Large intestine (tissue), 3 donors: ENCODE measurements at regions not wholly inside any gene's neighbourhood (a gene's known extent, or its start where the extent isn't known, plus 50 kb on each side); places are given as distances from the start of the nearest gene placed in this dataset.

Experiments used
- DNase-seq, 2 donors: peaks; one replicate each; pipeline versions ENCODE4 v3.0.0 to v3.0.0-alpha.2; 2013
- H3K27ac ChIP-seq: one replicate; pipeline ENCODE4 v1.5.1; 2013; ENCODE audit warnings: low read length
- H3K27me3 ChIP-seq: 2 replicates; pipeline ENCODE4 v1.6.1; 2013; ENCODE audit warnings: low read length; ENCODE audit not compliant: control insufficient read depth, insufficient read depth
- H3K36me3 ChIP-seq: 2 replicates; pipeline ENCODE4 v1.6.1; 2013; ENCODE audit warnings: low read length; ENCODE audit not compliant: control insufficient read depth, insufficient read depth
- H3K4me1 ChIP-seq: one replicate; pipeline ENCODE4 v1.6.1; 2013; ENCODE audit warnings: low read length; ENCODE audit not compliant: control insufficient read depth, insufficient read depth
- H3K4me3 ChIP-seq: one replicate; pipeline ENCODE4 v1.5.1; 2013; ENCODE audit warnings: low read length
- H3K9me3 ChIP-seq: one replicate; pipeline ENCODE4 v1.6.1; 2013; ENCODE audit warnings: mild to moderate bottlenecking, low read depth, low read length, moderate library complexity; ENCODE audit not compliant: control insufficient read depth
- whole genome bisulfite sequencing: methylation state at CpG from one replicate; pipeline ENCODE4 v1.1.5; 2013; ENCODE audit warnings: low lambda C conversion rate; ENCODE audit not compliant: insufficient coverage; 5-methylcytosine and 5-hydroxymethylcytosine counted together

- no peak overlapping the region for H3K4me3 ChIP-seq
- no peaks in the 10 kb centered on the region for H3K27me3 ChIP-seq
- peaks cover 4% of the 10 kb centered on the region for H3K4me1 ChIP-seq
- no peaks in the 10 kb centered on the region for H3K9me3 ChIP-seq
- H3K36me3 ChIP-seq = no peaks in the 10 kb centered on the region
- no CpG with 5 or more reads among the region's 4 CpGs for WGBS
- no peak for DNase-seq
- no peak overlapping the region for H3K27ac ChIP-seq
Measured at GRCh38 chr13:34001389-34001788, 183.4 kb downstream of the RFC3 start.

GRCh38 chr13:34002141-34002540 lies 184.2 kb downstream of the RFC3 start:
- no peaks in the 10 kb centered on the region for H3K27me3 ChIP-seq
- no peaks in the 10 kb centered on the region for H3K9me3 ChIP-seq
- no CpG with 5 or more reads among the region's 1 CpG for WGBS

GRCh38 chr13:34002924-34003323 lies 185.0 kb downstream of the RFC3 start:
- DNase-seq = no peak
- H3K36me3 ChIP-seq = no peaks in the 10 kb centered on the region
- no peaks in the 10 kb centered on the region for H3K27me3 ChIP-seq
- WGBS = 100% methylated on average over 1 of the region's 4 CpGs
- peaks cover 4% of the 10 kb centered on the region for H3K4me1 ChIP-seq
- no peaks in the 10 kb centered on the region for H3K9me3 ChIP-seq
- H3K27ac ChIP-seq = no peak overlapping the region
- no peak overlapping the region for H3K4me3 ChIP-seq

More at GRCh38 chr13:34002141-34002540, 184.2 kb downstream of the RFC3 start:
- H3K27ac ChIP-seq = no peak overlapping the region
- no peak overlapping the region for H3K4me3 ChIP-seq
- peaks cover 4% of the 10 kb centered on the region for H3K4me1 ChIP-seq
- DNase-seq = no peak
- H3K36me3 ChIP-seq = no peaks in the 10 kb centered on the region

GRCh38 chr13:34003656-34004055 lies 185.7 kb downstream of the RFC3 start:
- Histone ChIP-seq H3K4me3 (no peak overlapping the region), H3K36me3 (no peaks in the 10 kb centered on the region), H3K9me3 (no peaks in the 10 kb centered on the region), H3K27ac (no peak overlapping the region), H3K27me3 (no peaks in the 10 kb centered on the region), H3K4me1 (peaks cover 4% of the 10 kb centered on the region)
- no peak for DNase-seq
- 46% methylated on average over 4 of the region's 4 CpGs for WGBS

- H3K36me3 ChIP-seq = no peaks in the 10 kb centered on the region
- H3K27ac ChIP-seq = no peak overlapping the region
- H3K4me3 ChIP-seq = no peak overlapping the region
- no peaks in the 10 kb centered on the region for H3K27me3 ChIP-seq
- WGBS = 100% methylated on average over 1 of the region's 14 CpGs
- H3K9me3 ChIP-seq = no peaks in the 10 kb centered on the region
- no peak for DNase-seq
- H3K4me1 ChIP-seq = peaks cover 4% of the 10 kb centered on the region
Measured at GRCh38 chr13:34004676-34005075, 186.7 kb downstream of the RFC3 start.

- Histone ChIP-seq H3K4me3 (no peak overlapping the region), H3K9me3 (no peaks in the 10 kb centered on the region), H3K27ac (no peak overlapping the region), H3K4me1 (no peaks in the 10 kb centered on the region), H3K27me3 (no peaks in the 10 kb centered on the region), H3K36me3 (no peaks in the 10 kb centered on the region)
- 92% methylated on average over 2 of the region's 2 CpGs for WGBS
- DNase-seq = no peak
Measured at GRCh38 chr13:34006011-34006410, 188.1 kb downstream of the RFC3 start.

- Histone ChIP-seq H3K4me1 (no peaks in the 10 kb centered on the region), H3K27ac (no peak overlapping the region), H3K9me3 (no peaks in the 10 kb centered on the region), H3K4me3 (no peak overlapping the region), H3K27me3 (no peaks in the 10 kb centered on the region), H3K36me3 (no peaks in the 10 kb centered on the region)
- peak in 1 of 2 donors; percentile 32 for DNase-seq
- WGBS = no CpG with 5 or more reads among the region's 11 CpGs
Measured at GRCh38 chr13:34011552-34012085, 193.7 kb downstream of the RFC3 start.

- H3K36me3 ChIP-seq = no peaks in the 10 kb centered on the region
- H3K4me1 ChIP-seq = no peaks in the 10 kb centered on the region
- no peaks in the 10 kb centered on the region for H3K27me3 ChIP-seq
- no peak overlapping the region for H3K4me3 ChIP-seq
- no peak overlapping the region for H3K27ac ChIP-seq
- no peak for DNase-seq
- no peaks in the 10 kb centered on the region for H3K9me3 ChIP-seq
- WGBS = 100% methylated on average over 1 of the region's 2 CpGs
Measured at GRCh38 chr13:34012382-34012781, 194.4 kb downstream of the RFC3 start.

GRCh38 chr13:34013061-34013460 lies 195.1 kb downstream of the RFC3 start:
- Histone ChIP-seq H3K4me1 (no peaks in the 10 kb centered on the region), H3K4me3 (no peak overlapping the region), H3K27ac (no peak overlapping the region), H3K36me3 (no peaks in the 10 kb centered on the region), H3K9me3 (no peaks in the 10 kb centered on the region), H3K27me3 (no peaks in the 10 kb centered on the region)
- DNase-seq = no peak
- no CpG with 5 or more reads among the region's 6 CpGs for WGBS

- no CpG with 5 or more reads among the region's 4 CpGs for WGBS
Measured at GRCh38 chr13:34017231-34017630, 199.3 kb downstream of the RFC3 start.

GRCh38 chr13:34019870-34020269 lies 201.9 kb downstream of the RFC3 start:
- no peaks in the 10 kb centered on the region for H3K27me3 ChIP-seq
- WGBS = 0% methylated on average over 1 of the region's 6 CpGs
- peak; percentile 74 to 87 for DNase-seq
- H3K9me3 ChIP-seq = no peaks in the 10 kb centered on the region
- peak overlapping the region; percentile 4 for H3K4me3 ChIP-seq
- no peaks in the 10 kb centered on the region for H3K36me3 ChIP-seq
- peak overlapping the region; percentile 78 for H3K27ac ChIP-seq
- peaks cover 7% of the 10 kb centered on the region for H3K4me1 ChIP-seq

More at GRCh38 chr13:34017231-34017630, 199.3 kb downstream of the RFC3 start:
- Histone ChIP-seq H3K4me3 (no peak overlapping the region), H3K27ac (no peak overlapping the region), H3K4me1 (peaks cover 7% of the 10 kb centered on the region), H3K9me3 (no peaks in the 10 kb centered on the region), H3K36me3 (no peaks in the 10 kb centered on the region), H3K27me3 (no peaks in the 10 kb centered on the region)
- DNase-seq = no peak
